CD4-positive, alpha-beta T cell treated with Interferon gamma for 1 hour (primary cell): ENCODE measurements at regions not wholly inside any gene's neighbourhood (a gene's known extent, or its start where the extent isn't known, plus 50 kb on each side); places are given as distances from the start of the nearest gene placed in this dataset.

ENCODE experiments used
- DNase-seq: peaks from one replicate; pipeline ENCODE4 v3.0.0-alpha.2; 2020

DNA sequence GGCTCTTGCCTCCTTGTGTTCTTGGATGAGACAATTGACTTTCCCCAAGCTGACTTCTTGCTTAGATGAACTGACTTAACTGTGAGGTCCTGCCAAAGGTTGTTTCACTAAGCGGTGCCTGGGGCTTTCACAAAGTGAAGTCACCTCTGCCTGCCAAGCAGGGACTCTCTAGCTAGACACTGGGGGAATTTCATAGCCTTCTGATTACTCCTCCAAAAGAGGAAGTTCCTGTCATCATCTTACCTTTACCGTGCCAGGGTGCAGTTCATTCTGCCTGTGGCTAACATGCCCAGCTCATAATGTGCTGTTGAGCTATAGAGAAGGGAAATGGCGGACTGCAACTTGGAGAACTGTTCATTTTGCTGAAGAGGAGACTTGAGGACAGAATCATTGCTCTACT lies 472.0 kb upstream of the WWC1 start:
- no peak for DNase-seq

DNA sequence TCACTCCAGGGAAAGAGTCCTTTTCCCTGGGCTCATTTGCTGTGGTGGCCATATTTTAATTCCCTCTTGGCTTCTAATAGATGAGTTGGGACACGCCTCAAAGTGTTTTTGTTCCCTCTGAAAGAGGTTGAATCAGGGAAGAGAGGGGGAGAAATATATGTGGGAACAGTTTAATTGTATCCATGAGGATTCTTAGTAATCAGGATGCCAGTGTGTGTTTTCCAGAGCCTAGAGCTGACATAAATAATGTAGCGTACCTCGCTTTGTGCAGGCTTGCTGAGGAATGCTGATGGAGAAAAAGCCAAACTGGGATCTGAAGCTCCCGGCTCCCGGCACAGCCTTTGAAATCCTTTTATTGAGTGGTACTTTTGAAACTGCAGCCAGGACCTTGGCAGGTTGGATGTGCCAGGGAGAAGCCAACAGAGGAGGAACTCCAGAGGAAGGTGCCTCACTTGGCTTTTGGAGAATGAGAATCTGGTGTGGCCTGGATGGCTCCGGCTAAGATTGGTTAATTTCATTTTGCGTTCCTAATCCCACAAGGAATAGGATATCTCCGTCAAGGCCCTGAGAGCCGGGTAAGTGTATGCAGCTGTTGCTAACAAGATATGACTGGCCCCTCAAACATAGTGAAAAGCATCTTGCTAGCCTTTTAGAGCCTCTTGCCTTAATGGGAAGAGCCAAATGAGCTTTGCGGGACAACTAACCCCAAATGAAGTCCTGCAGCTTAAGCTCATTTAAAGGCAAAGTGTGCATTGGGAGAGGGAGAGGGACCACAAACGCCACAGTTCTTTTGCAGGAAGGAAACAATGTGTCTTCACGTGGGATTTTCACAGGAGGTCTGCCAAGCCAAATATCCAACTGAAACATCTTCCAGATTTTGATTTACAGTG lies 471.1 kb upstream of the WWC1 start:
- no peak for DNase-seq

DNA sequence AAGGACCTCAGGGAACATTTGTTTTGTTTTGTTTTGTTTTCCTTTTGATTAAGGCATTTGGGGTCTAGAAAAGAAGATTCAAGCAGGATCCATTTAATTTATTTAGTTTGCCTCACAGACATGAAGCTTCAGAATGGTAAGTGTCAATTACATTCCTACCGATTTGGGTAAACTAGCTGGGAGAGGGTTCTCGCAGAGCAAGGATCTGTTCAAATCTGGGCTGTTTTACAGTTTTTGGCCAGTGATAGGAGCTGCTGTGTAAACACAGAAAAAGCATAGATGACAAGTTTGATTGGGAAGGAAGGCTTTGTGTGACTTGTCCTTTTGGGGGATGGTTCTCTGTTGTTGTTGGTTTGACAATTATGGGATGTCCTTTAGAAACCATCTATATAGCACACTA lies 470.3 kb upstream of the WWC1 start:
- no peak for DNase-seq

DNA sequence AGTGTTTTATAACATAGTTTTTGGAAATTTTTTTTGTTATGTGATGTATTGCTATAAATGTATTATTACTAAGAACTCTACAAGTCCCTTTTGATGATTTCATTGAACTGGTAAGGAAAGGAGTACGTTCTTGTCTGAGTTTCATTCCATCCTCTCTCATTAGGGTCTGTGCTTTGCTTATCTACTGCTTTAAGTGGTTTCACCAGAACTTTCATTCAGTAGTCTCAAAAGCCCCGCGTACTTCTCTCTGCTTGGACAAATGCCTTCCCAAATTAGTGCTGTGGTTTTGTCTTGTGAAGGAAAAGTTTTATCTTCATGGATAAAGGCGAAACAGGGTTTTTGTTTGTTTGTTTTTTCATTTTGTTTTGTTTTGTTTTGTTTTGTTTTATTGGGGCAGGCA lies 469.8 kb upstream of the WWC1 start:
- DNase-seq, result no peak

DNA sequence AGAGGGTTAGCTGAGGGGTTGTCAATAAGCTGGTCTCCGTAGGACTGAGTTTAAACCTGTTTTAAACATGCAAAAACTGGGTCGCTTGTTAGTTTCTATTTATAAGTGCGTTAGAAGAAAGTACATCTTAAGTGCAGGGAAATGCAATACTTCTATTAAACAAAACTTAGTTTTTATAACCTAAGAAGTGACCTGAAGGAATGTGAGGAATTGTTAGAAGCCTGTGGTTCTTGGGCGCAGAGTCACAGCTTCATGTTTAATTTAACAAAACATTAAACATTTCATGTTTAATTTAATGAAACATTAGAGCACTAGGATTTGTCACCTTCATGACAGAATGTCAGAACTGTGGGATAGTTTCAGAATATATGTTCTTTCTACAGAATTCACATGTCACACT lies 469.2 kb upstream of the WWC1 start:
- DNase-seq, result no peak

- no peak for DNase-seq
These were observed 468.0 kb upstream of the WWC1 start for GRCh38 chr5:167823405-167823804.

GRCh38 chr5:167827766-167828165 lies 463.7 kb upstream of the WWC1 start:
- no peak for DNase-seq

DNA sequence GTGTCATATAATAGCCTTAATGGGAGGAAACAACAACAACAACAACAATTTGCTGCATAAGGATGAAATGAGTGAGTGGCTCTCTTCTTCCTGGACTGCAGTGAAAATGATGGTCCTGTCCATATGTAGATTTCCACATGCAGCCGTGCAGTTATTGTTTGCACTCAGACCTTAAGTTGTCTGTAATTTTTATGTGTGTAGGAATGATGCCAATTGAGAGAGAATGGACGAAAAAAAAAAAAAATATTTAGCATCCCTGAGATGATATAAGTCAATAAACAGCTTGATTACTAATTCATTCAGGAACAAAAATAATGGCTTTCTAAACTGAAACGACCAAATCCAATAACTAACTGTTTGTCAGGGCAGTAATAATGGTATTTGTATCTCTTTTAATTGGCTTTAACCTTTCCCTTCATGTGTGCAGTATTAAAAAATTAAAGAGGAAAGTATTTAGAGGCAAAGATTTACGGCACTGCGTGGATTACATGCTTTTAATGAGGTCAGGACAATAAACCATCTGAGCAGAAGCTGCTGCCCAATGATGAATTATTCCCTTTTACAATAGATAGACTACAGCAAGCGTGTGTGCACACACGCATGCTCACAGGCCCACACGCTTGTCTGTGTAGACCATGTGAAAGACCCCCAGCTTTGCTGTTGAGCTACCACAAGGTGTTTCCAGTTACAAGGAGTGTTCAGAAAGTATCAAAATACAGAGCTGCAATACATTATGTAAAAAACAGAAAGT lies 459.5 kb upstream of the WWC1 start:
- DNase-seq, result no peak

DNA sequence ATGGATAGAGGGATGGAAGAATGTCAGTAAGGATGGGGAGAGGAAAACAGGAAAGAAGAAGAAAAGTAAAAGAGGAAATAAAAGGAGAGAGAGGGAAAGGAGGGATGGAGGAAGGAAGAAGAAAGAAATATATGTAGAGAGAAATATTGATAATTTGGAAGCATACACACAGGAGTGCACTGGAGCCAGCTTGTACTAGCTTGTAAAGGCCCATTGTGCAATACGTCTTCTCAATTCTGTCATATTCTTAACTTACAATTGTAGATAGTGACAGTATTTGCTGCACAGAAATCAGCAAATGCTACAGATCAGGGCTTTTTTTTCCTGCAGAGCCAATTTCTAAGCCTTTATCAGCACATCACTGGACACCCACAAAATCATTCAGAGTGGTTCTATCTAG lies 458.8 kb upstream of the WWC1 start:
- no peak for DNase-seq

GRCh38 chr5:167833456-167833855 lies 458.0 kb upstream of the WWC1 start:
- DNase-seq, result no peak

- no peak for DNase-seq
These were observed 456.3 kb upstream of the WWC1 start for GRCh38 chr5:167835146-167835545.

DNA sequence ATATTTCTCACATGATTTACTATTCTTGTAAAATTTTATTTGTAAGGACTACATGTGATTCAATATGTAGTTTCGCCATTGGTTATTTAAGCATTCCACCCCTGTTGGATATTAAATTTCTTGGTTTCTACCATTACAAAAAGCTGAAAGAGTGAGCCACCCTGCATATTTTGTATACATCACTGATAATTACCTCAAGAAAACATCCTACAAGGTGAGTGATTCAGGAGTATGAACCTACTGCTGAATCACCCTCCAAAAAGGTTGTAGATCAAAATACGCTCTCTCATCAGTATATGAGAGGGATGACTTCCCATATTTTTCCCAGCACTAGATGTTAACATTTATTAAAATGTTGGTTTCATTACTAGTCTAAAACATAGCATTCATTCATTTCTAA lies 454.3 kb upstream of the WWC1 start:
- no peak for DNase-seq

DNA sequence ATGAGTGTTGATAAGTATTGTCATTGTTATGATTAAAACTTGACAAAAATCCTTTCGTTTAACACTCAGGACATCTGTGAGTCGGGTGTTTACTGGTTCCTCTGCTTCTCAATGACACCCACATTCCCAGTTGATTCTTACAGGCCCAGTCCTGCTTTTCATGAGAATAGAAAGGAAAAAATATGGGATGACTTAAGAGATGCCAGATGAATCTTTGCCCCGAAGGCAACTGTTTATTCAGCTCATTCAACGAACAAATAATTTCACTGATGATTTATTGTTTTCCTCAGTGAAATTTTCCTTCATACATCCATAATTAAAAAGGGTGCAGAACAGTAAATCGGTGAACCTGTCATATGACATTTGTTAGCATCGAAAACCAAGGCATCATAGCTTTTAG lies 452.4 kb upstream of the WWC1 start:
- no peak for DNase-seq

GRCh38 chr5:167840527-167841130 lies 450.8 kb upstream of the WWC1 start:
- no peak for DNase-seq

GRCh38 chr5:167843881-167844572 lies 447.4 kb upstream of the WWC1 start:
- DNase-seq, result no peak

GRCh38 chr5:167845952-167846351 lies 445.5 kb upstream of the WWC1 start:
- no peak for DNase-seq

DNA sequence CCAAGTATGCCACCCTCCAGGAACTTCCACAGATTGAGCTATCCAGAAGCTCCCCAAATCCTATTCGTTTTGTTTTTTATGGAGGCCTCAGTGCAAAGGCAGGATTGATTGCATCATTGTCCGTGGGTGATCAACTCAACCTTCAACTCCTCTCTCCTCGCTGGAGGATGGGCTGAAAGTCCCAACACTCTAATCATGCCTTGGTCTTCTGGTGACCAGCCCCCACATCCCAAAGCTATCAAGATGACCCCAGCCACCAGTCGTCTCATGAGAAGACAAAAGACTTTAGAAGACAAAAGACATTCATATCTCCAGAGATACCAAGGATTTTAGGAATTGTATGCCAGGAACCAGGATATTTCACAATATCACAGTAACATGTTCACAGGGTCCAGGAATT lies 441.6 kb upstream of the WWC1 start:
- no peak for DNase-seq

GRCh38 chr5:167850911-167851310 lies 440.5 kb upstream of the WWC1 start:
- DNase-seq, result no peak

DNA sequence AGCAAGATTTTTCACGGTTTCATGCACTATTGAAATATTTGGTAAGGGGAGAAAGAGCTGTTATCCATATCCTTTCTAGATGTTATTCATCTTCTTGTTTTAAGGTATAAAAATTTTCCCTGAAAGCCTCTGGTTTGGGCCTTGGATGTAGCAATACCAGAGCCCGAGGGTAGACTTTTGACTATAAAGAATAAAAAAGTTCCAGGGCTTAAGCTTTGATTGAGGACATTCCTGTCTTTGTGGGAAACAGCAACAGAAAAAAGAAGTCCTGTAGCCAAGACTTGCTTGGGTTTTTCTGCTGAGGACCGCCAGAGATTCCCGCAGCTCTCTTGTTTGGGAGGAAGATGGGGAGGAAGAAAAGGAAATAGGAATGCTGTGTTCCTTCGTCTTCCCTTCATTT lies 440.0 kb upstream of the WWC1 start:
- no peak for DNase-seq

- no peak for DNase-seq
These were observed 438.9 kb upstream of the WWC1 start for GRCh38 chr5:167852515-167852914.

DNA sequence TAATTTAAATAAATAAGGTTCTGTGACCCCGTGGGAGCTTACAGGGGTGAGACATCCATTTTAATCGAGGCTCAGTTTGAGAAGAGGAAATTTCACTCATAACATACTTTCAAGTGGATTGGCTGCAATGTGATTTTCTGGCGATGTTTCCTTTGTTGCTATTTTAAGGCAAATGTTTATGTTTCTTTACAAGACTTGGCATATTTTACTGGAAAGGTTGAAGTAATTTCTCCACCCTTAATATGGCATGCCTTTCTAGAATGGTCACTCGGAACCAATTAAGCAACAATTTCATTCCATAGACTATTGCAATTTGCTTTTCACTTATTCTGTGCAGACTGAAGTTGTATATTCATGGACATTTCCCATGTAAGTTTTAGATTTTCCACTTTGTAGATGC lies 438.0 kb upstream of the WWC1 start:
- DNase-seq, result no peak

DNA sequence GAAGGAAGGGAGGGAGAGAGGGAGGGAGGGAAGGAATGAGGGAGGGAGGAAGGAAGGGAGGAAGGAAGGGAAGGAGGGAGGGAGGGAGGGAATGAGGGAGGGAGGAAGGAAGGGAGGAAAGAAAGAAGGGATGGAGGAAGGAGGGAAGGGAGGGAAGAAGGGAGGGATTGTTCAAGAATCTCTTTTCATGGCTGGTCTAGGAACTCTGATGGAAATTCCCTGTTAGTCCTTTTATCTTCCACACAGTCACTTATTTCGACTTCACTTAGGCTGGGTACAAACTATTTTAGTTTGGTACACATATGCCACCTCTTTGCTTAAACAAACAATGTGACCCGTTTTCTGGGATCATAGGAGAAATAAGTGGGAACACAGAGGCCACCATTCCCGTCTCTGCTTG lies 435.6 kb upstream of the WWC1 start:
- no peak for DNase-seq

- no peak for DNase-seq
These were observed 434.1 kb upstream of the WWC1 start for GRCh38 chr5:167857321-167857720.
